T-helper 17 cell (primary cell): ENCODE measurements at regions not wholly inside any gene's neighbourhood (a gene's known extent, or its start where the extent isn't known, plus 50 kb on each side); places are given as distances from the start of the nearest gene placed in this dataset.

Experiments used
- ATAC-seq: fragments of 150-1000 bp; cut with Tn5 transposase; 2 replicates; pipeline ENCODE4 v1.10.0; 2021; ENCODE audit warnings: mild to moderate bottlenecking, moderate library complexity
- DNase-seq, 3 donors: peaks; one replicate each; pipeline versions ENCODE4 v3.0.0 to v3.0.0-alpha.2; 2020 to 2021
- H3K9me3 ChIP-seq: one replicate; pipeline ENCODE4 v1.7.0; 2013; ENCODE audit warnings: low read length, mild to moderate bottlenecking; ENCODE audit not compliant: control insufficient read depth, poor library complexity, severe bottlenecking
- H3K27ac Mint-ChIP-seq: one replicate; pipeline ENCODE4 v1.8.0; 2022; ENCODE audit warnings: mild to moderate bottlenecking, moderate library complexity, mixed read lengths
- H3K27me3 Mint-ChIP-seq: one replicate; pipeline ENCODE4 v1.8.0; 2022; ENCODE audit warnings: mixed read lengths
- H3K36me3 Mint-ChIP-seq: one replicate; pipeline ENCODE4 v1.8.0; 2022; ENCODE audit warnings: low read depth, mixed read lengths
- H3K4me1 Mint-ChIP-seq: one replicate; pipeline ENCODE4 v1.8.0; 2022; ENCODE audit warnings: mild to moderate bottlenecking, mixed read lengths
- H3K4me3 Mint-ChIP-seq: one replicate; pipeline ENCODE4 v1.8.0; 2022; ENCODE audit warnings: mild to moderate bottlenecking, moderate library complexity, mixed read lengths

DNA sequence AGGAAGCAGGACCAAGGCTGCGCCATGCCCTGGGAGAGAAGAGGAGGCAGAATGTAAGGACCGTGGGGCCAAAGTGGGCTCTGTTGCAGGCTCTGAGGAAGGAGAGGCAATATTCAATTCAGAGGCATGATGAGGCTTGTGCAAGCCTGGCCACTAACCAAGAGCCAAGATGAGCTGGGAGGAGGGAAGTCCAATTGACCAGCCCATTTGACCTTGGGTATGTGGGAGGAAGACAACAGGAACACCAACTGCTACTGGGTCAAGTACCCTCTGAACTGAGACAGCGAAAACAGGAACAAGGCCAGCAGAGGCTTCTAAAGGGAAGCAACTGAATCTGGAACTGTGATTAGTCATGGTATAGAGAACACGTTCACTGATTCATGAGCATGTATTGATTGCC lies 779.6 kb downstream of the MAFB start:
- Mint-ChIP-seq H3K4me1 (no peaks in the 10 kb centered on the region), H3K36me3 (no peaks in the 10 kb centered on the region), H3K27me3 (peaks cover 4% of the 10 kb centered on the region), H3K4me3 (no peak overlapping the region), H3K27ac (no peak overlapping the region)
- no peaks in the 10 kb centered on the region for H3K9me3 ChIP-seq
- no peak for ATAC-seq
- DNase-seq, result no peak

DNA sequence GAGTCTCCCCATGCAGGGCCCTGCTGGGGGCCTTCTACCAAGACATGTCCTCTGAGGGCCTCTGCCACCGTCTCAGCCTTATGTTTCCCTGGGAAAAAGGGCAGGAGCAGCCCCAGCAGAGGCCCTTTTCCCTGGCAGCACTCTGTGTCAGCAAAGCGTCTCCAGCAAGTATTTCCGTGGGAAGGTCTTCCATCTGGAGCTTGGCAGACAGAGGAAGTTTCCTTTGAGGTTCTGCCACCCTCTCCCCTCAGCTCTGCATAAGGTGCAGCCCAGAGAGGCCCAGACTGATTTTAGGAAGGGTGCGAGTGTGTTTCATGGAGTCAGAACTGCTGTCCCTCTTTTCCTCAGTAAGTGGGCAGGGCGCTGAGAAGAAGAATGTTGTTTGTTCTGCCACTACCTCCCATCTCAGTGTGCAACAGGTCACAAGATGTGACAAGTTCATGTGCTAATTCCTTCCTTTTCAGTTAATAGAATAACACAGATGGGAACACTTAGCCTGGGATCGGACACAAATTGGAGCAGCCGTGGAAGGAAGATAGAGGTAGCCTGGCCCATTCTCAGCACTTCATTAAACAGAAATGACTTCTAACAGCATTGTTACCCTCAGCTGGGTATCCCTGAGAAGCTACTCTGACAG lies 784.4 kb downstream of the MAFB start:
- no peaks in the 10 kb centered on the region for H3K9me3 ChIP-seq
- DNase-seq, result no peak
- Mint-ChIP-seq H3K27me3 (peaks cover 6% of the 10 kb centered on the region), H3K27ac (no peak overlapping the region), H3K4me1 (no peaks in the 10 kb centered on the region), H3K4me3 (no peak overlapping the region), H3K36me3 (no peaks in the 10 kb centered on the region)
- no peak for ATAC-seq

DNA sequence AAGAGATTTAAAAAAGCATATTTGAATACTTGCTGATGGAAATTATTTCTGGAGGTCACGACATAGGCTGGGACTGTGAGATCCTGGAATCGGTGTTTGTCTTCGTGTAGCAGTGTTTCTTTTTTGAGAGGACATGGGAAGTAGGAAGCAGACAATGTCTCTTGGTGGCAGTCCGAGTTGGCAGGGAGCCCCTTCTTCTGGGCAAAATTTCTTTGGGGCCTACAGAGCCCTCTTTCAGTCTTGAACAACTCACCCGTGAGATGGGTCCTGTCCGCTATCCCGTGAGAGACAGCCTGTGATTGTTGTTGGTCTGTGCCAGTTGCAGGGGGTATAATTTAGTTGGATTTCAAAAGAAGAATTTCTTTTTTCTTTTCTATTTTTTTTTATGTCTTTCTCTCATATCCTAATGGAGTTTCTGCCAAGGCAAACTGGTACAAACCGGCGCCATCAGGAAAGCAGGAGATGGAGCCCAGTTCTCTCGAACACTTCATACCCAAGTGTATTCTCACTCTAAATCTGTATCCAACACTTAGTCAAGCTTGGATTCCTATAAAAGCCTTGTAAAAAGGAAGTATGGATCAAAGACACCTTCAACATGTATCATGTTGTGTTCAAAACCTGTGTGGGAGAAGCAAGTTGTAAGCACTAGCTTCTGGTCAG lies 785.1 kb downstream of the MAFB start:
- no peaks in the 10 kb centered on the region for H3K36me3 Mint-ChIP-seq
- ATAC-seq (no peak), DNase-seq (no peak)
- H3K4me1 Mint-ChIP-seq, result no peaks in the 10 kb centered on the region
- H3K9me3 ChIP-seq, result no peaks in the 10 kb centered on the region
- no peak overlapping the region for H3K4me3 Mint-ChIP-seq
- no peak overlapping the region for H3K27ac Mint-ChIP-seq
- H3K27me3 Mint-ChIP-seq, result peaks cover 6% of the 10 kb centered on the region

DNA sequence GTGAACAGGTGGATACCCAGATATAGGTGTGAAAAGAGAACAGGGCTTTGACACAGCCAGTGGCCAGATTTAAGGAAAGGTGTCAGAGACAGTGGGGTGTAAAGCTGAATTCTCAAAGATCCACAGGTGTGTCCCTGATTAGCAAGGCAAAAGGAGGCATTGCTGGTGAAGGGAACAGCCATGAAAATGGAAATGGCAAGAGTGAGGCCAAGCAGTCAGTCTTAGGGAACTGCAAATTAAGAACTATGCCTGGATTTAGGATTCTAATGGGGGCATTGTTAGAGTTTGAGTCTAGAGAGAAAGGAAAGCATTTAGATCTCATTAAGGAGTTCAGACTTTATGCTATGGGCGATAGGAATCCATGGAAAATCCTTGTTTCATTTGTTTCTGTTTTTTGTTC lies 789.2 kb downstream of the MAFB start:
- no peaks in the 10 kb centered on the region for H3K9me3 ChIP-seq
- DNase-seq (no peak), ATAC-seq (no peak)
- no peaks in the 10 kb centered on the region for H3K36me3 Mint-ChIP-seq
- H3K27ac Mint-ChIP-seq, result no peak overlapping the region
- H3K4me3 Mint-ChIP-seq, result no peak overlapping the region
- H3K4me1 Mint-ChIP-seq, result no peaks in the 10 kb centered on the region
- peaks cover 13% of the 10 kb centered on the region for H3K27me3 Mint-ChIP-seq

DNA sequence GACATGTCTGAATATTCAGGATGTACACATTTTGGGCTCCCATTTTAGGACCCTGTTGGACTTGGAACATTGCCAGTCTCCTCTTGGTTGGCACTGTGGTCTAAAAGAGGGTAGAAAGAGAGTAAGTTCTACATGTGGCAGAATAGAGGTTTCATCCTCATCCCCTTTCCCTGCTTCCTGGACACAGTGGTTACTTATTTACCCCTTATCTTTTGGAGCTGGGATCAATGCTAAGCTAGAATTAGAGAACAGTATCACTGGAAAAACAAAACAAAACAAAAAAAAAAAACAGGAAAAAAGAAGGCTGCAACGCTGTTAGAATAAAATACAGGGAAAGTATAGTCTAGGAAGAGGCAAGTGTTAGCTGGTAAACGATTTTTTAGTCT lies 790.6 kb downstream of the MAFB start:
- Mint-ChIP-seq H3K27me3 (peaks cover 7% of the 10 kb centered on the region), H3K4me1 (no peaks in the 10 kb centered on the region), H3K4me3 (no peak overlapping the region), H3K27ac (no peak overlapping the region), H3K36me3 (no peaks in the 10 kb centered on the region)
- ATAC-seq (no peak), DNase-seq (no peak)
- H3K9me3 ChIP-seq, result no peaks in the 10 kb centered on the region

DNA sequence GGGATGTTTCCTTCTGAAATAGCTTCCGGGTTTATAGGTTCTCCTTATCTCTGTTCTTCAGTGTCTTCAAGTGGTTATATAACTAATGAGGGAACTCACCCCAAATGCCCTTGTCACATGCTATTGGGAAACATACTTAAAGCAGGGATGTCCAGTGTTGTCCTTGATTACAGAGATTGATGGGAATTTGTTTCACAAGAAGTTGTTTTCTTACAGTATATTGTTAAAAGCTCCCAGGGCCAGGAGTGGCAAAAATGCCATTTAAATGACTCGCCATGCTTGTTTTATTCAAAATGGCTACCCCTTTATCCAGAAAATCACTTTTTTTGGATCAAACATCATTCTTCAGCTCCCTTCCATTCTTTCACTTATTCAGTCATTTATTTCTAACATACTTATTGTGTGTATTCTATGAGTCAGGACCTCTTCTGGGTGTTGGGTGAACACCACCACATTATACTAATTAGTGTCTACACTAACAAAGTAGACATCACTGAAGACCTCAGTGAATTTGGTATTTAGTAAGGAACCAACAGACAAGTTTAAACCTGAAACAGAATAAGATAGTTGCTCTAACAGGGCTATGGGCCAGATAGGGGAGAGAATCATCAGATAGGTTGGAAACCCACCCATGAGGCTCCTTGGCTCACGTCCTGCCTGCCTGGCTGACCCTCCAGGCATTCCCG lies 791.1 kb downstream of the MAFB start:
- no peak for DNase-seq
- ATAC-seq, result no peak
- no peaks in the 10 kb centered on the region for H3K9me3 ChIP-seq
- Mint-ChIP-seq H3K4me3 (no peak overlapping the region), H3K4me1 (no peaks in the 10 kb centered on the region), H3K27ac (no peak overlapping the region), H3K36me3 (no peaks in the 10 kb centered on the region), H3K27me3 (peaks cover 7% of the 10 kb centered on the region)

DNA sequence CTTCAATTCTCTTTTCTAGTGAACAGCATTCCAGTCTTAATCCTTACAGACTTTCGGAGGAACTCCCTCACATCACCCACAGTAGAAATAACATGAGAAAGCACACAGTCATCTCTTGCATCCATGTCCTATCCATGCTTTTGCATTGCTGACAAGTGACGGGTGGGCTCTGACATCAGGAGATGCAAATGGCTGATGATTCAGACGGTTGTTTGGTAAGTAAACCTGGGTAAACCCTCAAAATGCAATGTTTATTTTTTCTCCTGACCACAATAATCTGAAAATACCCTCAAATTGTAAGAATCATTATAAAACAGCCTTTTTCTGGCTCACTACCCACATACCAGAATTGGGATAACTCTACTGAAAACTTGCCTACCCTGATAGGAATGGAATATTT lies 792.0 kb downstream of the MAFB start:
- ATAC-seq, result no peak
- Mint-ChIP-seq H3K4me3 (no peak overlapping the region), H3K27me3 (peaks cover 7% of the 10 kb centered on the region), H3K27ac (no peak overlapping the region), H3K36me3 (no peaks in the 10 kb centered on the region), H3K4me1 (no peaks in the 10 kb centered on the region)
- DNase-seq, result no peak
- H3K9me3 ChIP-seq, result no peaks in the 10 kb centered on the region

DNA sequence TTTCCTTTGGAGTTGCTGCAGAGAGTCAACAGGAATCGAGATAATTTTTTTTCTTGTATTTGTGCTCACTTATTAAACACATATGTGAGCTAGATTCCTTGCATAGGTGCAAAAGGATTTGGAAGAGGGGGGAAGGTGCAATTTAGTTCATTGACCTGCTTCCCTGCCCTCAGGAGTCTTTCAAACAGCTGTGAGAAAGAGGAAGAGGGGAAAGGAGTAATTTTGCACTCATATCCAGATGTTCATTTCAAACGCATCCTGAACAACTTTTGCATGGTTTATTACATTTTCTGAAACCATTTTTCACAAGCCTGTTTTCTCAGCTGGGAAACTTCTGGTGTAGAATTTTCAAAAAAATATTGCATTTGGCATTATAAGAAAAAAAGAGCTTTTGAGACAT lies 795.0 kb downstream of the MAFB start:
- DNase-seq, result no peak
- H3K9me3 ChIP-seq, result no peaks in the 10 kb centered on the region
- no peak for ATAC-seq
- H3K36me3 Mint-ChIP-seq, result no peaks in the 10 kb centered on the region
- H3K27ac Mint-ChIP-seq, result no peak overlapping the region
- H3K4me1 Mint-ChIP-seq, result no peaks in the 10 kb centered on the region
- H3K4me3 Mint-ChIP-seq, result no peak overlapping the region
- peaks cover 7% of the 10 kb centered on the region for H3K27me3 Mint-ChIP-seq

DNA sequence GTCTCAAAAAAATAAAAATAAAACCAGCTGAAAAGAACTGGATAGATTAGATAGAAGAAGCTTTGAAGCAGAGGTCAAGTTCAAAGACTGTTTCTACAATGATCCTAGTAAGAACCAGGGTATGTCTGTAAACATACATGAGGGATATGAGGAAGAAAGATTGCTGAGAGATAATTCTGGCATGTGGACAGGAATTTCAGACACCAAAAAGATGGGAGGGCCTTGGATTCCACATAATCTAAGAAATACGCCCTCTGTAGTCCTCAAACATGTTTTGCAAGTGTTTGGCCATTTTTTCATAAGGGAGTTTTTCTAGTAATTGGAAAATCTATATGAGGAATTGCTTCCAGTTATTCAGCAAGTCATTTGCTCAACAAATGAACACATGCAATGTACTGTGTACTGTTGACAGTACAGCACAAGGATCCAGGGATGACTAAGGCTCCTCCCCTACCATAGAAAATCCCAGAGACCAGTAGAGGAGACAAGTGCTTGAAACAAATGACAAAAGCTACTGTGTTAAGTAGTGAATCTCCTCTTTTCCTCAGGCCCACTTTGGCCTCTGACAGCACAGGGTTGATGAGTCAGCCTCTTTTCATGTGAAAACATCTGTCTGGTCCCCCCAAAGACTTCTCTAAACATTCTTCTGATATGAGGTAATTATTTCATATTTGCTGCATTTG lies 795.9 kb downstream of the MAFB start:
- no peak overlapping the region for H3K4me3 Mint-ChIP-seq
- no peak for ATAC-seq
- no peaks in the 10 kb centered on the region for H3K4me1 Mint-ChIP-seq
- H3K9me3 ChIP-seq, result no peaks in the 10 kb centered on the region
- no peak overlapping the region for H3K27ac Mint-ChIP-seq
- H3K36me3 Mint-ChIP-seq, result no peaks in the 10 kb centered on the region
- peaks cover 5% of the 10 kb centered on the region for H3K27me3 Mint-ChIP-seq
- DNase-seq, result no peak

DNA sequence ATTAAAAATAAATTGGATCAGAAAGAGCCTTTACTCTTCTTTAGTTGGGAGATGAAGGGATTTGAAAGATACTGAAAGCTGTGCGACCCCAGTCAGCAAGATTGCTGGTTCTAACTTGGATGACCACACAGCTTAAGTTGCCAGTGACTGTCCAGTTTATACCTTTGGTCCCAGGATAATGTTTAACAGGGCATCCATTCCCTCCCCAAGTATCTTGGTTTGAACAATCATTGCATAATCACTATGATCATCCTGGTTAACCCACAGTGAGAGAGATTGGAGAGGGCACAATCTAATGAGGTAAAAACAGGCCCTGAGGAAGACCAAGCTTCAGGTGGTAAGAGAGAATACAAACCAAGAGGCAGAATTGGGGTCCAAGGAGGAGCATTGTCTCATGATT lies 798.3 kb downstream of the MAFB start:
- Mint-ChIP-seq H3K27ac (no peak overlapping the region), H3K27me3 (peaks cover 6% of the 10 kb centered on the region), H3K36me3 (no peaks in the 10 kb centered on the region), H3K4me3 (no peak overlapping the region), H3K4me1 (no peaks in the 10 kb centered on the region)
- DNase-seq (no peak), ATAC-seq (no peak)
- no peaks in the 10 kb centered on the region for H3K9me3 ChIP-seq

DNA sequence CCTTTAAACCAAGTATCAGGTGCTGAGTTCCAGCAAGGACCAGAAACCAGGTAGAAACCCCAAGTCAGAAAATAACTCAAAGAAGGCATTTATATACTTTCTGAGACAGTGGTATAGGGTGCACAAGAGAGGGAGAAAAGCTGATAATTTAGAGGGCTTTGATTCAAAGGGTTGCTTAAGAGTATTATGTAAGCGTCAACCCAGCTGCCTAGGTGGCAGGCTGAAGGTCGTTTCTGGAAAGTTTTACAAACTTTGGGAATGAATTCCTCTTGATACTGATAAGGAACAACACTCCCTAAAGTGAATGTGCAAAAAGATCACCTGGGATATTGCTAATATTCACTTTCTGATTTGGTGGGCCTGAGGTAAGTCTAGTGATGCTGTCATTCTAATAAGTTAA lies 800.7 kb downstream of the MAFB start:
- H3K9me3 ChIP-seq, result no peaks in the 10 kb centered on the region
- no peak overlapping the region for H3K4me3 Mint-ChIP-seq
- ATAC-seq (no peak), DNase-seq (no peak)
- peaks cover 6% of the 10 kb centered on the region for H3K27me3 Mint-ChIP-seq
- no peaks in the 10 kb centered on the region for H3K36me3 Mint-ChIP-seq
- H3K4me1 Mint-ChIP-seq, result no peaks in the 10 kb centered on the region
- no peak overlapping the region for H3K27ac Mint-ChIP-seq

DNA sequence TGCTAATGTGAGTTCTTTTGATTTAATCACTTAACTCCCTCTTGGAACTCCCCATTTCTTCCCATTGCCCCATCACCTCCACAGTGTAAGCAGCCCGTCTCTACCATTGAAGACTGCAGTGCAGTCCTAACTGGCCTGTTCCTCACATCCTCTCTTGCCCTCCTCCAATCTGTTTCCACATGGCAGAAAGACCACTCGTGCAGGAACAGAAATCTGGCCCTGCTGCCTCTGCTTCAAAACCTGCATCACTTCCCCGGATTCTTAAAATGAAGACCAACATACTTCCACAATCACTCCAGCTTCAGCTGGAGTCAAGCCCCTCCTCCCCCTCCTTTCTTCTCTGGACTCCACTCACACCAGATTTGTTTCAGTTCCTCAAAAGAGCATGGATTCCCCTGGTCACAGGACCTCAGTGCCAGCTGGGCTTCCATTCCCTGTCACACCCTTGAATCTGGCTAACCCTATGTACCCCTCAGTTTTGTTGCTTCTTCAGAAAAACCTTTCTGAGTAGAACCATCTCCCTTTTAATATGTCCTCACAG lies 802.3 kb downstream of the MAFB start:
- Mint-ChIP-seq H3K27ac (no peak overlapping the region), H3K27me3 (peaks cover 6% of the 10 kb centered on the region), H3K36me3 (no peaks in the 10 kb centered on the region), H3K4me3 (no peak overlapping the region), H3K4me1 (no peaks in the 10 kb centered on the region)
- no peak for ATAC-seq
- no peak for DNase-seq
- no peaks in the 10 kb centered on the region for H3K9me3 ChIP-seq

DNA sequence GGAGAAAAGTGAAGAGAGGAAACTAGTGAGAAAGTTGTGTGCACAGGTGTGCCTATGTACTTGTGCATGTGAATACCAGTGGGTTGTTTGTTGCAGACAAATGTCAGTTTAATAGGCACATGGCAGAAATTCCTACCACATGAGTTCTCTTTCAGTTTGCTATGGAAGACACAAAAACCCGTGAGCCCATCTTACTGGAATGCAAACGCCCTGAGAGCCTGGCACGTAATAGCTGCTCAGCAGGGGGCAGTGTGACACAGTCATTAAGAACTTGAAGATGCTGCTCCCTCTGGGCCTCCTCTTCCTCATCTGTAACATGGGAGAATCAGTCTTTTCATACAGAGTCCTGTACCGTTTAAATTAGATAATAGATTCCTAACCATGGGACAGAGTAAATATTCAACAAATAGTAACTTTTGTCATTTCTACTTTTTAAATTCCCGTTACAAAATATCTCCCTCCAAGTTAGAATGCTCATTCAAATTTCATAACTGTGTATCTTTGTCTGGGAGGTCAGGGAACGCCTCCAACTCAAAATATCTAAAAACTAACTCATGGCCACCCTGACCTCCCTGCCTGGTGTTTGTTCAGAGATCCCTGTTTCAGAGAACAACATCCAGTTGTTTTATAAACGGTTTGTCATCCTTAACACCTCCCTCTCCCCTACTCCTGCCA lies 802.9 kb downstream of the MAFB start:
- no peak for DNase-seq
- H3K27me3 Mint-ChIP-seq, result peaks cover 6% of the 10 kb centered on the region

More for the DNA sequence above, 802.9 kb downstream of the MAFB start:
- no peaks in the 10 kb centered on the region for H3K4me1 Mint-ChIP-seq
- ATAC-seq, result no peak
- no peak overlapping the region for H3K4me3 Mint-ChIP-seq
- H3K9me3 ChIP-seq, result no peaks in the 10 kb centered on the region
- H3K27ac Mint-ChIP-seq, result no peak overlapping the region
- no peaks in the 10 kb centered on the region for H3K36me3 Mint-ChIP-seq
